ENCODE measurements at regions not wholly inside any gene's neighbourhood (a gene's known extent, or its start where the extent isn't known, plus 50 kb on each side); places are given as distances from the start of the nearest gene placed in this dataset.

- no peak for DNase-seq
Observed at GRCh38 chr10:44049301-44050015, 335.4 kb downstream of the CXCL12 start.

- DNase-seq, result no peak
Observed at GRCh38 chr10:44047361-44047760, 337.5 kb downstream of the CXCL12 start.

GRCh38 chr10:44046605-44047004 lies 338.3 kb downstream of the CXCL12 start:
- DNase-seq, result no peak

- no peak for DNase-seq
Observed at GRCh38 chr10:44045020-44045419, 339.9 kb downstream of the CXCL12 start.

- no peak for DNase-seq
Observed at GRCh38 chr10:44044549-44044948, 340.3 kb downstream of the CXCL12 start.

- no peak for DNase-seq
Observed at GRCh38 chr10:44043646-44044375, 341.1 kb downstream of the CXCL12 start.

GRCh38 chr10:44042926-44043602 lies 341.8 kb downstream of the CXCL12 start:
- no peak for DNase-seq

GRCh38 chr10:44042075-44042770 lies 342.7 kb downstream of the CXCL12 start:
- no peak for DNase-seq

- no peak for DNase-seq
Observed at GRCh38 chr10:44039599-44039998, 345.3 kb downstream of the CXCL12 start.

- no peak for DNase-seq
Observed at GRCh38 chr10:44036425-44036824, 348.5 kb downstream of the CXCL12 start.

- DNase-seq, result no peak
Observed at GRCh38 chr10:44035474-44036197, 349.3 kb downstream of the CXCL12 start.

GRCh38 chr10:44034946-44035345 lies 350.0 kb downstream of the CXCL12 start:
- no peak for DNase-seq

GRCh38 chr10:44033008-44033407 lies 351.9 kb downstream of the CXCL12 start:
- no peak for DNase-seq

GRCh38 chr10:44032216-44032615 lies 352.7 kb downstream of the CXCL12 start:
- DNase-seq, result no peak

- no peak for DNase-seq
Observed at GRCh38 chr10:44030738-44031137, 354.2 kb downstream of the CXCL12 start.

GRCh38 chr10:44030132-44030531 lies 354.8 kb downstream of the CXCL12 start:
- no peak for DNase-seq

GRCh38 chr10:44028384-44029137 lies 356.3 kb downstream of the CXCL12 start:
- no peak for DNase-seq

- no peak for DNase-seq
Observed at GRCh38 chr10:44024356-44025116, 360.4 kb downstream of the CXCL12 start.

GRCh38 chr10:44023517-44023916 lies 361.4 kb downstream of the CXCL12 start:
- no peak for DNase-seq

- no peak for DNase-seq
Observed at GRCh38 chr10:44022203-44022602, 362.7 kb downstream of the CXCL12 start.

Data from NCI-H2029 treated with DMSO at 0.1 percent for 48 hours (cell line).